SK-N-SH (cell line): ENCODE measurements at regions not wholly inside any gene's neighbourhood (a gene's known extent, or its start where the extent isn't known, plus 50 kb on each side); places are given as distances from the start of the nearest gene placed in this dataset.

Source experiments
- CTCF ChIA-PET: fragments of 300-600, 350-600 bp; formaldehyde crosslinking; extraction: SDS; loops from one replicate; lab custom pipeline; 2021; lab: Yijun Ruan, JAX
- POLR2A ChIA-PET: fragments of 350-600 bp; sonication (Branson Sonifier 250); formaldehyde crosslinking; extraction: SDS; loops from one replicate; lab custom pipeline; 2020; ENCODE audit warnings: antibody characterized with exemption, inconsistent platforms; lab: Yijun Ruan, JAX
- DNase-seq: peaks from one replicate; pipeline ENCODE4 v3.0.0; 2012
- H2AFZ ChIP-seq: fragments of 200-600 bp; sonication (generic); 2 replicates; pipeline ENCODE4 v1.8.1; 2016; ENCODE audit warnings: antibody characterized with exemption, mild to moderate bottlenecking, low read depth
- H3F3A ChIP-seq: fragments of 200-600 bp; sonication (generic); replicated peaks from 2 replicates; pipeline ENCODE3; 2016; ENCODE audit warnings: antibody characterized with exemption, mild to moderate bottlenecking; ENCODE audit not compliant: insufficient read depth
- H3K27ac ChIP-seq, 2 experiments: fragments of 200-500 bp in 1 of 2; fragments of 200-600 bp in 1 of 2; sonication (Bioruptor generic) in 1 of 2; sonication (generic), shearing (Covaris generic) in 1 of 2; 2 replicates each; pipeline versions ENCODE4 v1.5.1 to v1.6.1; 2014 to 2016; ENCODE audit warnings: low read depth in 2 of 2, inconsistent platforms in 1 of 2, low read length in 1 of 2, mild to moderate bottlenecking in 1 of 2, mixed read lengths in 1 of 2
- H3K27me3 ChIP-seq: fragments of 200-600 bp; sonication (generic), shearing (Covaris generic); 2 replicates; pipeline ENCODE4 v1.6.1; 2016; ENCODE audit warnings: mixed run types; ENCODE audit not compliant: insufficient read depth
- H3K36me3 ChIP-seq, 2 experiments: fragments of 200-500 bp in 1 of 2; fragments of 200-600 bp in 1 of 2; sonication (Bioruptor generic) in 1 of 2; sonication (generic) in 1 of 2; replicated peaks in 1 of 2; 2 replicates each; pipeline versions ENCODE3 to v1.5.1; 2014 to 2016; ENCODE audit warnings: low read length in 1 of 2, mild to moderate bottlenecking in 1 of 2; ENCODE audit not compliant: insufficient read depth in 2 of 2, control insufficient read depth in 1 of 2
- H3K4me1 ChIP-seq, 2 experiments: fragments of 200-500 bp in 1 of 2; fragments of 200-600 bp in 1 of 2; sonication (Bioruptor generic) in 1 of 2; sonication (generic), shearing (Covaris generic) in 1 of 2; 2 replicates each; pipeline versions ENCODE4 v1.5.1 to v1.6.1; 2014 to 2016; ENCODE audit warnings: low read depth in 1 of 2, low read length in 1 of 2, mixed run types in 1 of 2; ENCODE audit not compliant: insufficient read depth in 2 of 2, control insufficient read depth in 1 of 2
- H3K4me2 ChIP-seq: fragments of 200-600 bp; sonication (generic), shearing (Covaris generic); 2 replicates; pipeline ENCODE4 v1.6.1; 2017; ENCODE audit warnings: mixed run types
- H3K4me3 ChIP-seq, 2 experiments: fragments of 200-500 bp in 1 of 2; fragments of 200-600 bp in 1 of 2; sonication (Bioruptor generic) in 1 of 2; sonication (generic), shearing (Covaris generic) in 1 of 2; 2 replicates each; pipeline versions ENCODE4 v1.5.1 to v1.8.1; 2014 to 2016; ENCODE audit warnings: low read depth in 2 of 2, inconsistent platforms in 1 of 2, low read length in 1 of 2, mild to moderate bottlenecking in 1 of 2, mixed read lengths in 1 of 2, moderate library complexity in 1 of 2
- H3K79me2 ChIP-seq: fragments of 200-600 bp; sonication (generic); 2 replicates; pipeline ENCODE4 v1.8.1; 2017; ENCODE audit warnings: mild to moderate bottlenecking; ENCODE audit not compliant: insufficient read depth
- H3K9ac ChIP-seq: fragments of 200-600 bp; sonication (generic); 2 replicates; pipeline ENCODE4 v1.6.1; 2017; ENCODE audit warnings: mixed run types
- H3K9me2 ChIP-seq: fragments of 200-600 bp; sonication (generic); 2 replicates; pipeline ENCODE4 v1.6.1; 2017; ENCODE audit warnings: mixed run types
- H3K9me3 ChIP-seq: fragments of 200-600 bp; sonication (generic); 2 replicates; pipeline ENCODE4 v1.6.1; 2017; ENCODE audit warnings: mixed run types, mild to moderate bottlenecking, moderate library complexity
- H4K20me1 ChIP-seq: fragments of 200-600 bp; sonication (generic); 2 replicates; pipeline ENCODE4 v1.6.1; 2017; ENCODE audit warnings: mild to moderate bottlenecking, mixed run types; ENCODE audit not compliant: insufficient read depth
- ELF1 ChIP-seq: IDR thresholded peaks from 2 replicates; pipeline ENCODE4 v1.4.0; 2012
- EP300 ChIP-seq, 2 experiments: IDR thresholded peaks; 2 replicates each; pipeline versions ENCODE4 v1.4.0 to v1.6.1; 2012; ENCODE audit warnings: borderline replicate concordance in 1 of 2, low read depth in 1 of 2, low read length in 1 of 2
- FOSL2 ChIP-seq: IDR thresholded peaks from 2 replicates; pipeline ENCODE4 v1.4.0; 2012; ENCODE audit warnings: low read depth, mild to moderate bottlenecking, moderate library complexity, borderline replicate concordance
- GABPA ChIP-seq: IDR thresholded peaks from 2 replicates; pipeline ENCODE4 v1.4.0; 2012; ENCODE audit warnings: low read depth, mild to moderate bottlenecking
- GATA2 ChIP-seq: sonication (generic); formaldehyde crosslinking; IDR thresholded peaks from 2 replicates; pipeline ENCODE4 v1.5.0; 2020; ENCODE audit warnings: mild to moderate bottlenecking, missing genetic modification reagents
- JUND ChIP-seq: IDR thresholded peaks from 2 replicates; pipeline ENCODE4 v1.4.0; 2012
- MAX ChIP-seq: IDR thresholded peaks from 2 replicates; pipeline ENCODE4 v1.4.0; 2012; ENCODE audit warnings: low read depth
- MEF2A ChIP-seq: IDR thresholded peaks from 2 replicates; pipeline ENCODE4 v1.4.0; 2012; ENCODE audit warnings: low read depth, borderline replicate concordance
- MXI1 ChIP-seq: IDR thresholded peaks from 2 replicates; pipeline ENCODE4 v1.6.1; 2012; ENCODE audit warnings: mild to moderate bottlenecking, low read depth, low read length, improper control_type of control experiment
- NRF1 ChIP-seq: IDR thresholded peaks from 2 replicates; pipeline ENCODE4 v1.6.1; 2012; ENCODE audit warnings: low read depth, mild to moderate bottlenecking, low read length
- SMC3 ChIP-seq: IDR thresholded peaks from 2 replicates; pipeline ENCODE4 v1.6.1; 2012; ENCODE audit warnings: low read depth, low read length, improper control_type of control experiment
- USF1 ChIP-seq: IDR thresholded peaks from 2 replicates; pipeline ENCODE4 v1.4.0; 2012; ENCODE audit warnings: low read depth, borderline replicate concordance
- YY1 ChIP-seq: IDR thresholded peaks from 2 replicates; pipeline ENCODE4 v1.4.0; 2012; ENCODE audit warnings: low read depth, mild to moderate bottlenecking
- ZBTB33 ChIP-seq: IDR thresholded peaks from 2 replicates; pipeline ENCODE4 v1.4.0; 2012; ENCODE audit warnings: low read depth, borderline replicate concordance
- WGBS: methylation state at CpG from one replicate; pipeline ENCODE4 v1.1.6; 2017; ENCODE audit warnings: low lambda C conversion rate; 5-methylcytosine and 5-hydroxymethylcytosine counted together

- TF ChIP-seq USF1: no peak
Observed at GRCh38 chr4:180947425-180947824, 1295.8 kb upstream of the TENM3 start (continued).

GRCh38 chr4:180949424-180950213, 1293.6 kb upstream of the TENM3 start:
- Histone ChIP-seq H3K36me3 (no peaks in the 10 kb centered on the region), H3K4me1 (no peaks in the 10 kb centered on the region), H3K9me3 (no peaks in the 10 kb centered on the region; the same call in 1 of the 2 replicates), H3K79me2 (no peaks in the 10 kb centered on the region), H3F3A (no peaks in the 10 kb centered on the region), H3K4me3 (no peak overlapping the region), H3K27ac (no peak overlapping the region), H3K9me2 (no peaks in the 10 kb centered on the region), H3K27me3 (no peaks in the 10 kb centered on the region)
- WGBS: 55% methylated on average over 7 of the region's 7 CpGs
- POLR2A ChIA-PET: no interaction called here
- TF ChIP-seq ELF1: no peak
- no peak for TF ChIP-seq MEF2A
- no peak for TF ChIP-seq JUND
- TF ChIP-seq GABPA: no peak
- TF ChIP-seq ZBTB33: no peak
- no peak for TF ChIP-seq NRF1
- no peak for TF ChIP-seq EP300 (IDR thresholded peaks at IDR 0.05; ENCODE audit: borderline replicate concordance in 1 of 2, low read depth in 1 of 2, low read length in 1 of 2)
- no peak for TF ChIP-seq YY1
- no peak for TF ChIP-seq MXI1
- TF ChIP-seq GATA2: no peak
- no peak for TF ChIP-seq MAX
- TF ChIP-seq SMC3: no peak
- TF ChIP-seq FOSL2: no peak
- no peak for TF ChIP-seq USF1
- TF ChIP-seq, all 33 proteins: peak for 0
- H4K20me1 ChIP-seq: no peaks in the 10 kb centered on the region
- H3K9ac ChIP-seq: no peak overlapping the region
- DNase-seq: no peak
- no peak overlapping the region for H2AFZ ChIP-seq
- H3K4me2 ChIP-seq: no peak overlapping the region
- CTCF ChIA-PET: interaction anchor here (1.6 kb wide), 1 partner anchor 12 kb away, joined by 4 read pairs; no protein-coding TSS in a partner anchor
